Breast epithelium (tissue), 4 donors: ENCODE measurements at regions not wholly inside any gene's neighbourhood (a gene's known extent, or its start where the extent isn't known, plus 50 kb on each side); places are given as distances from the start of the nearest gene placed in this dataset.

Source experiments
- DNase-seq, 2 donors: peaks; one replicate each; pipeline ENCODE4 v3.0.0-alpha.2; 2019; ENCODE audit warnings: low spot score in 2 of 2
- H3K27ac ChIP-seq, 2 donors: fragments of 200-600 bp; sonication (generic) in 1 of 2; one replicate each; pipeline ENCODE4 v1.5.1; 2016 to 2019; ENCODE audit warnings: mild to moderate bottlenecking in 1 of 2
- H3K27me3 ChIP-seq, 2 donors: fragments of 200-600 bp; sonication (generic) in 1 of 2; one replicate each; pipeline versions ENCODE4 v1.5.1 to v1.6.0; 2017 to 2019; ENCODE audit warnings: control low read depth in 1 of 2, mild to moderate bottlenecking in 1 of 2
- H3K36me3 ChIP-seq: fragments of 200-600 bp; one replicate; pipeline ENCODE4 v1.5.1; 2019
- H3K4me1 ChIP-seq, 2 donors: fragments of 200-600 bp; sonication (generic); one replicate each; pipeline ENCODE4 v1.5.1; 2016 to 2019; ENCODE audit warnings: control low read depth in 1 of 2
- H3K4me3 ChIP-seq, 3 donors: fragments of 200-600 bp; sonication (generic); 1 replicate in 2 of 3; 2 replicates in 1 of 3; pipeline ENCODE4 v1.5.1; 2016 to 2019; ENCODE audit warnings: mild to moderate bottlenecking in 3 of 3, moderate library complexity in 2 of 3
- H3K9me3 ChIP-seq, 2 donors: fragments of 200-600 bp; sonication (generic) in 1 of 2; one replicate each; pipeline ENCODE4 v1.5.1; 2016 to 2019; ENCODE audit warnings: control low read depth in 1 of 2
- POLR2A ChIP-seq: fragments of 450-650 bp; IDR thresholded peaks from one replicate; pipeline ENCODE4 v1.6.1; 2016; ENCODE audit warnings: antibody characterized with exemption, mild to moderate bottlenecking, moderate library complexity
- POLR2AphosphoS5 ChIP-seq, 3 donors: sonication (generic); formaldehyde crosslinking; IDR thresholded peaks; one replicate each; pipeline ENCODE4 v1.6.1; 2017; ENCODE audit warnings: antibody characterized with exemption in 3 of 3
- intact Hi-C: fragments of 100-400 bp; cut with DNase I; formaldehyde crosslinking; loops from one replicate; pipeline ENCODE4 v1.15.1; 2023; ENCODE audit warnings: low total_unique reads
- TF ChIP-seq, protein P1 (sequence below), 3 donors: fragments of 450-650 bp; IDR thresholded peaks; one replicate each; pipeline ENCODE4 v1.5.1; 2016 to 2017; ENCODE audit warnings: antibody characterized with exemption in 3 of 3, mild to moderate bottlenecking in 3 of 3, moderate library complexity in 3 of 3

GRCh38 chr21:35179990-35180540 lies 131.0 kb upstream of the RUNX1 start:
- intact Hi-C loops, result no loop called here
- H3K4me1 ChIP-seq, result no peaks in the 10 kb centered on the region
- H3K27me3 ChIP-seq, result no peaks in the 10 kb centered on the region
- no peaks in the 10 kb centered on the region for H3K36me3 ChIP-seq
- TF ChIP-seq, protein P1, sequence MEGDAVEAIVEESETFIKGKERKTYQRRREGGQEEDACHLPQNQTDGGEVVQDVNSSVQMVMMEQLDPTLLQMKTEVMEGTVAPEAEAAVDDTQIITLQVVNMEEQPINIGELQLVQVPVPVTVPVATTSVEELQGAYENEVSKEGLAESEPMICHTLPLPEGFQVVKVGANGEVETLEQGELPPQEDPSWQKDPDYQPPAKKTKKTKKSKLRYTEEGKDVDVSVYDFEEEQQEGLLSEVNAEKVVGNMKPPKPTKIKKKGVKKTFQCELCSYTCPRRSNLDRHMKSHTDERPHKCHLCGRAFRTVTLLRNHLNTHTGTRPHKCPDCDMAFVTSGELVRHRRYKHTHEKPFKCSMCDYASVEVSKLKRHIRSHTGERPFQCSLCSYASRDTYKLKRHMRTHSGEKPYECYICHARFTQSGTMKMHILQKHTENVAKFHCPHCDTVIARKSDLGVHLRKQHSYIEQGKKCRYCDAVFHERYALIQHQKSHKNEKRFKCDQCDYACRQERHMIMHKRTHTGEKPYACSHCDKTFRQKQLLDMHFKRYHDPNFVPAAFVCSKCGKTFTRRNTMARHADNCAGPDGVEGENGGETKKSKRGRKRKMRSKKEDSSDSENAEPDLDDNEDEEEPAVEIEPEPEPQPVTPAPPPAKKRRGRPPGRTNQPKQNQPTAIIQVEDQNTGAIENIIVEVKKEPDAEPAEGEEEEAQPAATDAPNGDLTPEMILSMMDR (IDR thresholded peaks at IDR 0.05), result no peak
- no peak for TF ChIP-seq POLR2AphosphoS5 (IDR thresholded peaks at IDR 0.05)
- TF ChIP-seq POLR2A, result no peak
- H3K9me3 ChIP-seq, result no peaks in the 10 kb centered on the region
- no peak overlapping the region for H3K4me3 ChIP-seq
- H3K27ac ChIP-seq, result no peak overlapping the region
- no peak for DNase-seq

- DNase-seq, result no peak
- Histone ChIP-seq H3K36me3 (no peaks in the 10 kb centered on the region), H3K4me1 (no peaks in the 10 kb centered on the region), H3K4me3 (no peak overlapping the region), H3K27me3 (no peaks in the 10 kb centered on the region), H3K9me3 (no peaks in the 10 kb centered on the region), H3K27ac (no peak overlapping the region)
- TF ChIP-seq POLR2AphosphoS5 (IDR thresholded peaks at IDR 0.05) (no peak), POLR2A (no peak)
- TF ChIP-seq, protein P1 (IDR thresholded peaks at IDR 0.05), result no peak
- intact Hi-C loops, result no loop called here
These were observed 129.7 kb upstream of the RUNX1 start for GRCh38 chr21:35178827-35179226.

DNA sequence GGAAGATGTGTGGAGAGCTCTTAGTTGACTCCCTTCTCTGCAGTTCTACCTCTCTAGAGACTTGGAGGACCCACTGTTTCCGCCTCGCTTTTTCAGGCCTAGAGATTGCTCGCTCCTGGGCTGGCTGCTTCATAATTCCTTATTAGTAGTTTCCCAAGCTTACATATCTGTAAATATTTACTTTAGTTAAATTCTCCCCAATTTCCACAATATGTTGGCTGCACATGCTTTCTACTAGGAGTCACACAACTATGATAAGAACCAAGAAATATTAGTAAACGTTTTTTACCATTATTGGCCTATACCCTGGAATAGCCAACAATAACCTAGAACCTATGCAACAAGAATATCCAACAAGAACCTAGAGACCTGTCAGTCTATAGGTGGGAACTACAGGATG lies 129.0 kb upstream of the RUNX1 start:
- TF ChIP-seq, protein P1 (IDR thresholded peaks at IDR 0.05), result no peak
- no peak for TF ChIP-seq POLR2A
- no peak for TF ChIP-seq POLR2AphosphoS5 (IDR thresholded peaks at IDR 0.05)
- Histone ChIP-seq H3K4me3 (no peak overlapping the region), H3K27ac (no peak overlapping the region), H3K9me3 (no peaks in the 10 kb centered on the region), H3K27me3 (no peaks in the 10 kb centered on the region), H3K4me1 (no peaks in the 10 kb centered on the region), H3K36me3 (no peaks in the 10 kb centered on the region)
- intact Hi-C loops, result no loop called here
- DNase-seq, result no peak

- Histone ChIP-seq H3K9me3 (no peaks in the 10 kb centered on the region), H3K36me3 (no peaks in the 10 kb centered on the region), H3K27ac (no peak overlapping the region), H3K4me1 (no peaks in the 10 kb centered on the region), H3K27me3 (no peaks in the 10 kb centered on the region), H3K4me3 (no peak overlapping the region)
- TF ChIP-seq, protein P1 (IDR thresholded peaks at IDR 0.05), result no peak
- TF ChIP-seq POLR2AphosphoS5 (IDR thresholded peaks at IDR 0.05) (no peak), POLR2A (no peak)
- intact Hi-C loops, result no loop called here
- DNase-seq, result no peak
These were observed 123.1 kb upstream of the RUNX1 start for GRCh38 chr21:35172231-35172630.

GRCh38 chr21:35171385-35171784 lies 122.3 kb upstream of the RUNX1 start:
- Histone ChIP-seq H3K9me3 (no peaks in the 10 kb centered on the region), H3K4me3 (no peak overlapping the region), H3K27me3 (no peaks in the 10 kb centered on the region), H3K27ac (no peak overlapping the region), H3K36me3 (no peaks in the 10 kb centered on the region), H3K4me1 (no peaks in the 10 kb centered on the region)
- TF ChIP-seq POLR2AphosphoS5 (IDR thresholded peaks at IDR 0.05) (no peak), POLR2A (no peak)
- TF ChIP-seq, protein P1 (IDR thresholded peaks at IDR 0.05), result no peak
- DNase-seq, result no peak
- intact Hi-C loops, result no loop called here
